Ammon's horn (tissue), 1 donor: ENCODE measurements at regions not wholly inside any gene's neighbourhood (a gene's known extent, or its start where the extent isn't known, plus 50 kb on each side); places are given as distances from the start of the nearest gene placed in this dataset.

ENCODE experiments used
- DNase-seq: peaks from one replicate; pipeline ENCODE4 v3.0.0-alpha.2; 2016; ENCODE audit warnings: low spot score

DNA sequence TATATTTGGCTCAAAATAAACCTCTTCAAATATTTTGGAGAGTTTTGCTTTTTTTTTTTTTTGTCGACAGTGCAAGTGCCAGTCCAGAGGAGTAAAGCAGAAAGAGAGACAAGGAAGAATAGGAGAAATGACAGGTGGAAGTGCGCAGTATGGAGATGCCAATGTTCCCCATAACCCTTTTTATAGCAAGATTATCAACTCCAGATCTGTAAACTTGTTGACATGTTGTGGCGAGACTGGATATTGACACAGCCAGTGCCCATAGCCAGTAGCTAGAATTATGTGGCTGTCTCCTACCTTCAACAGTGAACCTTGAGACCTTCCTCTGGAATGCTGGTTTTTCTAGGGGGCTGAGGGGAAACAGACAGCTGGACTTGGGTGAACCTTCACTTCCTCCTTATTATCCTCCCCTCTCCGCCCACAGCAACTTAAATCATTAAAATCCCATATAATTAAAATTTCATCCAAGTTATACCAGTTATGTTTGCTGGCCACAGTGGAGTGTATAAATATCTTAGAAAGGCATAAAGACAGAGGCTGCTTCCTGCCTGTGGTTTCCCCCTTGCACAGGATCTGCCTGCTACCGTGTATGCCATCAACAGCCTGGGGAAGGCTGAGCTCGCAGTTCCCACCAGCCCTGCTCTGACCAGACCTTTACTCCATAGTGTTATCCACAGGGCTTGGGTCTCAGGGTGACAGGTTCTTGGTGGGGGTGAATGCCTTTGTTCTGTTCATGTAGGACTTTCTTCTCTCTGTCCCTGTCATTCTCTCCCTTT is 112.3 kb upstream of the ANKH start:
- DNase-seq, result peak; percentile 38

DNA sequence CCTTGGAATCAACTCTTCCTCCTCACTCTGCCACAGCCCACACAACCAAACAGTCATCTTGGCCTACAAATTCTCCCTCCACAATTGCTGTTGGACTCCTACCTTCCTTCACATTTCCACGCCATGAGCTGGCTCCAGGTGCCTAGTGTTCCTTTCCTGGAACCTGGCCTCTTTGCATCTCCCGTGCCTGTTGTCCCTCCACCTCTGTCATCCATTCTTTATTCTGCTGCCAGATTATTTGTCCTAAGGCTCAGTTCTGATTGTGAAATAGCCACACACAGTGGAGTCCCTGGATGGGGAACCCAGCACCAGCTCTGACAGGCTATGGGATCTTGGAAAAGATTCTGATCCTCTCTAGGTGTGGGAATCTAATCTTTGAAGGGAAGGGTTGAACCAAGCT is 109.1 kb upstream of the ANKH start:
- no peak for DNase-seq

DNA sequence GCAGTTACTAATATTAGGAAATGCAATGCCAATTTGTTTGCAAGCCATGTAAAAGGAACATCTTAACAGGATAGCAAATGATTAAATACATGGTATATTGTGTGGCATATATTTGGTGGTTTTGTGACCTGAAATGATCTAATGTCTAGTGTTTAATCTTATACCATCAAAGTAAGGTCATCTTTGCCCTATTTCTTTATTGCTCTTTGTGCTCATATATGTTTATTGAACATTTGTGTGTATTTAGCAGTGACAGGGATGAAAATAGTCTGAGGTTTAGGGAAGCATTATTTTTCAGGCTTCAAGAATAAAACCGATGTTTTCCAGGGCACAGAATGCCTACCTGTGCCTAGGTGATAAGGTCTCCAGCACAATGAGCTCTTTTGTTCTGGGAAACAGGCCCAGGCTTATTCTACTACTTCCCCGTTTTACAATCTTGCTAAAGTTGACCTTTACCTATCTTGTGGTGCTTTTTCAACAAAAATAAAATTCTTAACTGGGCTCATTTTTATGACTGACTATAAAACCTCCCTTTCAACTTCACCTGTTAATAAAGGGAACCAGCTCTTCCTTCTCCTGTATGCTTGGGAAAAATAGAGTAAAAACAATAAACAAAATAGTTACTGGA is 105.6 kb upstream of the ANKH start:
- no peak for DNase-seq

DNA sequence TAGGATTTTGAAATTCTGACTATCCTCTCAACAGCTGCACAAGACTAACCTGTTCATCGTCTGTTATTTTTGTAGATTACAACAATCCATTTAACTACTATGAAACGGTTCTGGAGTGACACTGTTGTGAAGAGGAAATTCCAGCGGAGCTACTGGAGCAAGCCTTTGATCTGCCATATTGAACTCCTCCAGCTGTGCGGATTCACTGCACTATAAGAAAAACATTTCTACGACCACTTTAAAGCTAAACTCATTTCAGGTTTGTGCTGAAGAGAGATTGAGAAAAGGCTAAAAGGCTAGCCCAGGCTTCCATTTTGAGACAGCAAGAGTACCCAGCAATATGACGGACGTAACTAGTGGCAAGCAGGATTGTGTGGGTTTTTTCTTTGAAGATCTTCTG is 104.9 kb upstream of the ANKH start:
- DNase-seq, result no peak

DNA sequence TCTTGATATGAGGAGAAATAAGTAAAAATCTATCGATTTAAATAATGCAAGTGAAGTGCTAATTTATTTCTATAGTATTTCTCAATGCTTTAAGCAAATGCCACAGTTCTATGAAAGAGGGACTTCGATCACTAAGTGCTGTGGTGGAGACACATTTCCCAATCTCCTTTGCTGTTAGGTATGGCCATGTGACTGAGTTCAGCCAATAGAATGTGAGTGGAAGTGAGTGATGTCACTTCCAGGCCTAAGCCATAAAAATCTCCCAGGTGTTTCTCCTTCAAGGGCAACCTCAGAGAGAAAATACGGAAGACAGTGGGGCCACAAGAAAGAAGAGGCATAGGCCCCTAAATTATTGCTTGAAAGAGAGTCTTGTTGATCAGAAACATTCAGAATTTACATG is 100.3 kb upstream of the ANKH start:
- DNase-seq, result no peak

DNA sequence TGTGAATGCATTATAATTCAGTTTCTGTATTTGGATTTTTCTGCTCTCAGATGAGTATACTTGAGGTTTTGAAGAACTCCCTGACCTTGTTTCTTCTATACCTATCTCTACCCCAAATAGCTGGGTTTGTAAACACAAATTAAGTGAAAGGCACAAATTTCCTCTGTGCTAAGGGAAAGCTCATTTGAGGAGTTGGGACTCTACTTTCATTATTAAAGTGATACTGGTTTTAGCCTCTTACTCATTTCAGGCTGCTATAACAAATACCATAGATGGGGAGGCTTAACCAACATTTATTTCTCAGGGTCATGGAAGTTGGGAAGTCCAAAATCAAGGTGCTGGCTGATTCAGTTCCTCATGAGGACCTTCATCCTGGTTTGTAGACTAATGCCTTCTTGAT is 97.2 kb upstream of the ANKH start:
- no peak for DNase-seq

DNA sequence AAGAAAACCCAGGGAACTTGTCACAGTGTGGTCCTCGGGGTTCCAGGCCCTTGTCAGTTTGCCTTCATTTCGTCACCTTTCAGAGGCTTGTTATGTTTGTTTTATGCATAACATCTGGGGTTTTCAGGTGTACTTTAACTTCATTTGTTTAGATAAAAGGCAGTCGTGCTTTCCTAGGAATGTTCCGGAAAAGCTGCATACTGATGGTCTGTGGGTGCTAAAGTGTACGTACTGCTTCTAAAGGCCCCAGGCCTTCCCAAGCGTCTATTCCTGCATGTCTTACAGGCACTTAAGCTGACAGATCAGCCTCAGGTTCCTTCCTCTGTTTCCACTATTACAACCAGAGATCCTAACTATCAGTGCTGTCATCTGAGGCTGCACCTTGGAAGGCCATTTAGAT is 95.6 kb upstream of the ANKH start:
- no peak for DNase-seq

DNA sequence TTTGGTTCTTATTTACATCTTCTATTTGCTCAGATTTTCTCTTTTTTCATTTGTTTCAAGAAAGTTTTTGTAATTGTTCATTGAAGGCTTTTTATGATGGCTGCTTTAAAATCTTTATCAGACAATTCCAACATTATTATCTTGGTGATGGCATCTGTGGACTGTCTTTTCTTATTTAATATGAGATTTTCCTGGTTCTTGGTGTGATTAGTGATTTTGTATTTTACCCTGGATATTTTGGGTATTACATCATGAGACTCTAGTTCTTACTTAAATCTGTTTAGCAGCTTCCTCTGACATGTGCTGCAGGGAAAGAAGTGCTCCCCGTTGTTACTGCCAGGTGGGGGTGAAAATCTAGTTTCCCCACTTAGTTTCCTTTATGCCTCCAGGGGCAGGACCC is 94.2 kb upstream of the ANKH start:
- DNase-seq, result no peak

DNA sequence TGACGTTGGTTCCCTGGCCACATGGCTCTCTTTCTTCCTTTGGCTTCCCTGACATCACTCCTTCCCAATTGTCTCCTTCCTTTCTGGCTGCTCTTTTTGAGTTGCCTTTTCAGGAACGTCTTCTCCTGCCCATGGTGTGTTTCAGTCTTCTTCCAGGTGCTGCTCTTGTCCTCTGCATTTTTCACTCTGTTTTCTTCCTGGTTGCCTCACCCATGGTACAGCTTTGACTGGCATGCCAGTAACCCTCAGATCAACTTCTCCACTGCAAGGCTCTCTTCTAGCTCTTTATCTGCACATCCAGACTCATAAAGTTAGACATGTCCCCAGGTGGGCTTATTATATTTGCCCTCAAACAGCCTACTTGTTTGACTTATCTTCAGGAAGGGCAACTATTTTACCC is 91.0 kb upstream of the ANKH start:
- no peak for DNase-seq

DNA sequence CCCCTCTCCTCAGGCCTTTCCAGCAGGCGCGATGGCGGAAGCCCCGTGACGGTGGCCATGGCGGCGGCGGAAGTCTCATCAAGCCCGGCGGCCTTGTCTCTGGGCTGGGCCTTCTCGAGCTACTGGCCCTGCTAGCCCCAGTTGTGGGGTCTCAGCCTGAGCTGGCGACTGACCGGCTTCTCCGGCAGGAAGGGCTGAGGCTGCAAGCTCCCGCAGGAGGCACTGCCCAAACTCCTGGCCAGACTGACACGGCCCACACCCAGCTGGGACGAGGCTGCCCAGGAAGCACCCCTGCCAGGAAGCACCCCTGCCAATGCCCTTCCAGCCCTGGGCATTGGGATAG is 88.5 kb upstream of the ANKH start:
- no peak for DNase-seq

DNA sequence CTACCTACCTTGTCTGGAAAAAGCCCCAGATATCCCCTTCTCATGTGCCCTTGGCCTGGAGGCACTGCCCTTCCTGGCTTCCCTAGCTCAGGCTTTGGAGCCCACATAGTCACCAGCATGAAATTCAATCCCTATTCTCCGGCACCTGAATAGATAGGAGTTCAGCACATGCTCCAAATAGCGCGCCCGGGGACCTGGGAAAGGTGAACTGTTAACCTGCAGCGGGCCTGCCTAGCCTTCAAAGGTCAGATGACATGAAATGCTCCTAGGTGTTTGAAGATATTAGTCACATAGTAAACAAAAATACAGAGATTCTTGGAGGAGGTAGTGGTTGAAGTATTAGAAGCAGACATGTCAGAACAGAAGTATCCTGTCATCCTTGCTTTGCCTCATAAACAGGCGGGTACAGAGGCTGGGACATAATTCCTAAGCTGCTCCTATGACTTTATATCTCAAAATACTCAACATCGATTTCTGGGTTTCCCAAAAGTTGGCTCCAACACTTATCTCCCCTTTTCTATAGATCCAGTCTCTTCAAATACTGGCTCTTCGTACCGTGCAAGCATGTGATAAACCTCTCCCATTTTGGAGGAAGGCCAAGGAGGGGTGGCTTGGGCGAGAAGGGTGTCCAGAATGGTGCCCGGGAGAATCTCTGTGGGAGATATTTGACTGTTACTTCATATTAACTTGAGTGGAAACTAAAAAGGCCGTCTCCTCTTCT is 88.0 kb upstream of the ANKH start:
- no peak for DNase-seq

DNA sequence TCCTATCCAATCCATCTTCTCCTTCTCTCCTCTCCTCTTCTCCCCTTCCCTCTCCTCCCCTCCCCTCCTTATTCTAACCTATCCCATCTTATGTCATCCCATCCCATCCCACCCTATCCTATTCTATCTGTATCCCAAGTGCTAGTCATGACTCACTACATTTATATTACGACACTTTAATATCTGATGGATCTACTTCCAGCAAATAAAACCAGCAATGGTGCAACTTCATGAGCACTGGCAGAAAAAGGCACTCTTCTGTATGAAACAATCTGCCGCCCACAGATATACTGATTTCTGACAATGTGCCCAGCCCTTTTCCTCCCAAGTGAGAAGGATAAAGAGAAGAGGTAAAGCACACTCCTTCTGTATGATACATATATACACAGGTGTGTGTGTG is 86.6 kb upstream of the ANKH start:
- DNase-seq, result no peak

DNA sequence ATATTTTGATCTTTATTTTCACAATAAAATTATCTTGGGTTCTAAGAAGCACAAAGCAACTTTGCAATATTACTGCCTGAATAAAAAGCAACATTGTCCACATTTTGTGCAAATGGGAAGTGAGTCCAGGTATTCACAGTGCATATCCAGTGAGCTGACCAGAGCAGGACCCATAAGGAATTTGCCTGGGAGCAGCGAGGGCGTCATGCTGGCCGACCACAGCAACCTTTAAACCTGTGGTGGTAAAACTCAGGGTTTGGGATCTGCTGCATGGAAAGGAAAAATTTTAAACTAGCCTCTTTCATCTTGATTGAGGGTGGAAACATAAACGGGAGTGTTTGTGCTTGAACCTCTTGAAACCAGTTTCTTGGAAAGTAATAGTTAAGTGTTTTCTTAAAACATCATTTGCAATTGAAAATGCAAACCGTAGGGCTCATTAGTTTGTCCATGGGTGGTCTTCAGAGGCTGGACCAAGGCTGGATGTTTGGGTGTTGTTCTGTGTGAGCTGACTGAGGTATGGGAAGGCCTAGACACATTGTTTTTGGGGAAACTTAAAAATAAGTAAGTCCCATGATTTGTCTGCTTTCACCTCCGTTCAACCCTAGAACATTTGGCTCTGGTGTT is 85.0 kb upstream of the ANKH start:
- no peak for DNase-seq

DNA sequence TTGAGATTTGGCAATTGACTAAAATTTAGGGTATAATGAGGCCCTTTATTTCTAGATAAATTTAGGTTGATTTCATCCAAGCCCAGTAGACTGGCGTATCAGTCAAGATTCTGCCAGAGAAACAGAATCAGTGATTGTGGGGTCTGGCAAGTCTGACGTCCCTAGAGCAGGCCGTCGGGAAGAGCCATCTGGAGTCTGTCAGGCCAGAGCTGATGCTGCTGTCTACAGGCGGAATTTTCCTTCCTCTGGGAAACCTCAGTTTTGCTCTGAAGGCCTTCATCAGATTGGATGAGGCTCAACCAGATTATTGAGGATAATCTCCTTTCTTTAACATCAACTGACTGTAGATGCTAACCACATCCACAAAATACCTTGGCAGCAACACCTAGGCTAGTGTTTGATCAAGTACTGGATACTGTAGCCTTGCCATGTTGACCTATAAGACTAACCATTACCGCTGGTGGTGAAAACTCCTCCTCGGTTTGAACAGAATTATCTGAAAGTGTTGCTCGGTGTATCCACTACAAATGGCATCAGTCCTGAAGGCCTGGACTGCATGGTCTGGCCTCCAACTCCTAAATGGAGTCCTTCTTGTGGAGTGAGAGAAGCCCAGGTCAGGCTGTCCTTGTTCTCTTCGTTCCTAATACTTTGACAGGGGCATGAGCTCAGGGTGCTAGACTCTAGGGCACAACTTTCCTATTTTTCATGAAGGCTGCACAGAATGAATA is 83.2 kb upstream of the ANKH start:
- DNase-seq, result no peak

DNA sequence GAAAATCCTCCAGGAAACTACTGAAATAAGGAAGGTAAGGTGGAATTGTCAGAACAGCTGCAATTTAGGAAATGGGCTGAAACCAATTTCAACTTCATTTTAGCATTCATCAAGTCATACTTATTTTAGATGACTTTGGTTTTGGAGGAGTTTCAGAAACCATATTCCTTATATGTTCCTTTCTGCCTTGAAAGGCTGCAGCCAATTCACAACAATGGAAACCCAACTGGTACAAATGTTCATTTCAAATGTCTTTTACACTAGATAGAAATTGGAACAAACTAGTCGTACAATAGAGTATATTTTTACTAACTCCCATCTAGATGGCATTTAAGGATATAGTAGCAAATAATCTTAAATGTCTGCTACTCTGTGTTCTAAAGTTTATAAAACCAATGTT is 82.6 kb upstream of the ANKH start:
- no peak for DNase-seq

DNA sequence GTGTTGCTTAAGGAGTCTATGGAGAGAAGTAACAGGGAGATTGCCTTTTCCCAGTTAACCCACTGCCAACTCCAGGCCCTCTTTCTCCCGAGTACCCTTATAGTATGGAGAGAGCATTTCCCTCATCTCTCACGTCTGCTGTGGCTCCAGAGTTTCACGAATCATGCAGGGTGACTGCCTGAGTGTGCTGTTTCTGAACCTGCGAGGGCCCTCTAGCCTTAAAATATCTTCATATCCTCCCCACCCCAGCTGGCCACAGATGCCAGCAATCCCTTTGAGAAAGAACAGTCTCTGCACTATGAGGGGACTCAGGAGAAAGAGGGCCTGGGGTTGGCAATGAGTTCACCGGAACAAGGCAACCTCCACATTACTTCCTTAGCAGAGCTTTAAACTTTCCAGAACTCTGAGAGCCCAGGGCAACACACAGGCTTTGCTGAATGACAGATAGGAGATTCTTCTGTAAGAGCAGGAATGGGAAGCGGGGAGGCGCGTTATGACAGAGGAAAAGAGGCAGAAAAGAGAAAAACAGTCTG is 81.6 kb upstream of the ANKH start:
- DNase-seq, result no peak

DNA sequence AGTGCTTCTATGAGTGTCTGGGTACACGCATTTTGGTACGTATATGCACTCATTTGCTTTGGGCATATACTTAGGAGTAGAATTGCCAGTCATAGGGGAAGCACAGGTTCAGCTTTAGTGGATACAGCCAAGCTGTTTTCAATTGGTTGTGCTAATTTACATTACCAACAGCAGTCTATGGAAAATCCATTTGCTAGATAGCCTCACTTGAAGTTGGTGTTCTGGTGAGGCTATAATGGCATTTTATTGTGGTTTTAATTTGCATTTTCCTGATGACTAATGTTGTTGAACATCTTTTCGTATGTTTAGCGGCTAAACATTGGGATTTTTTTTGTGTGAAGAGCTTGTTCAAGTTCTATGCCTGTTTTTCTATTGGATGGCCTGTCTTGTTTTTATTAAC is 76.8 kb upstream of the ANKH start:
- no peak for DNase-seq

DNA sequence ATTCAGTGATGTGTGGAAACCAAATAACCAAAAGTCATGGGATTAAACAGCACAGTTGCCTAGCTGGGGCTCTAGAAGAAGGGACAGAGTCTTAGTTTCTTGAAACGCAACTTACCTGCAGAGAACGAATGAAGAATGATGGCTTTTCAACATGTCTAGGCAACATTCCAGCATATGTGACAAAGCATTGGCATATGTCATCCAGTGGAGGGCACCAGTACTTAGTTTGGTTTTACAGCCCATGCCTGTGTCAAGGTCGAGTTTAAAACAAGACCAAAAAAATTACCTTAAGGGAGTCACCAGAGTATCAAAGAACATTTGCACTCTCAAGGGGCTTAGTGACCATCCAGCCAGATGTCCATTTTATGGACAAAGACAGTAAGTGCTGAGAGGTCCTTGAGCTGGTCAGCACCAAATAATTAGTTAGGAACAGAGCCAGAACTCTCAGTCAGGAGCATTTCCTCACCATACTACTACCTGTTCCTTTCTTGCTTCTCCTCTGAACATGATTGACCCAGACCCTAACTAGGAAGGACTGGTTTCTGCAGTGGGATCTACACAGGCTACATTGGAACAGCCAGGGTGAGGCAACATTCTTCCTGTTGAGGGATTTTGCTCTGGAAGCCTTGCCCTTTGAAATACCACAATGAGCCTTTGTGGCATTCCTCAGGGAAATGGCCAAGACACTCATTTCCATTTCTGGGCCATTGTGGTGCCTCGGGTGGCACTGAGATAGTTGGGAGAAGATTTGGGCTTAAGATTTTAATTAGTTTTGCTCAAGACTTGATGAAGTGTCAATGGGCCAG is 75.4 kb upstream of the ANKH start:
- peak; percentile 27 for DNase-seq

DNA sequence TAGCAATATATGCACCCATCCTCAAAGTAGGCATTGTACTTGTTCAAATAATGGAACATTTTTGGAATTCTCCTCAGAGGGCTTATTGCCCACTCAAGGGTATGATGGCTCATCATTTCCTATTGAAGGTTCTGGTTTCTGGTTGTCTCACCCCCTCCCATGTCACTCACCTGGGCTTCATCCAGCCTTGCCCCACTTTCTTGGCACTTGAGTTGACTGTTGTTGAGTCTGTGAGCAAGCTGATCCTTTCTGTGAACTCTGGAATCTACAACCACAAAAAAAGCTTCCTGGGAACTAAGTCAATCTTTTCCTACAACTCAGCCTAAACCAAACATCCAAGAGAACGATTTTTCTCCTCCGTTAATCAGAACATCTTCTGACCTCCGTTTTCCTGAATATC is 73.9 kb upstream of the ANKH start:
- DNase-seq, result no peak

DNA sequence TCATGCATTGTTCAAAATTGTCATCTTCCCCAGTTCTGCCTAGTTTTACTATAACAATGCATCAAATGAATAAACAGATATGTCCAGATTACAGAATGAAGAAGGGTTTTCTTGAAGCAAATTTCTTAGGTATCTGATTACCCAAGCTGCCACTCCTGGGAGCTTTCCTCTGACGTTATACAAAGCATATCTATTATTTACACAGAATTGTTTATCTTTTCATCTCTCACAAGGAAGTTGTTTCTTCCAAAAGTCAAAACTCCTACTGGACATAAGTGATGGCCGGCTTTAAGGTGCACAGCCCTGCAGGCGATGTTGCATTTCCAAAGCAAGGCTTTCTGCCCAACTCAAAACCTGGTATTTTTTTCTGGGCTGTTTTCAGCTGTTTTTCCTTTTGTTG is 73.4 kb upstream of the ANKH start:
- DNase-seq, result no peak

DNA sequence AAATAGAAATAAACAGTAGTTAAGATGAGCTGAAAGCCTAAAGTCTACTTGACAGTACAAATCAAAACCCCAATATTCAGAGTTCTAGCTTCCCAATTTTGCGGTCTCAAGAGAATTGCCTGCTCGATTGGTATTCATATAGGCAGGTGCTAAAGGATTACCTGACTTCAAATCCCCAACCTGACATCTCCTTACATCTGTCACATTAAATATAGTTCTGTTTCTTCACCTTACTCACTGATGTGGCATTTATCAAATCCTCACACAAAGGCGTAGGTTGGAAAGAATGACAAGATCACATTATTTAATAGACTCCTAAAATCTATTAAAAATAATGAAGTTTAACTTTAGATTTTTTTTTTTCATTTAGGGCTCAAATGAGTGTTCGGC is 72.8 kb upstream of the ANKH start:
- DNase-seq, result no peak
